ENCODE measurements at regions not wholly inside any gene's neighbourhood (a gene's known extent, or its start where the extent isn't known, plus 50 kb on each side); places are given as distances from the start of the nearest gene placed in this dataset.

GRCh38 chr5:67732471-67732870 lies 483.1 kb upstream of the PIK3R1 start:
- no peak for TF ChIP-seq ZNF70 (CRISPR knock-in tag; IDR thresholded peaks at IDR 0.05)
- no peak for TF ChIP-seq SNAI2 (CRISPR knock-in tag; IDR thresholded peaks at IDR 0.05)
- no peak for TF ChIP-seq ISL1 (CRISPR knock-in tag; IDR thresholded peaks at IDR 0.05)

Data from SK-N-SH treated with all-trans-retinoic acid at 6 μM for 48 hours (cell line).